Thyroid gland (tissue), 4 donors: ENCODE measurements at regions not wholly inside any gene's neighbourhood (a gene's known extent, or its start where the extent isn't known, plus 50 kb on each side); places are given as distances from the start of the nearest gene placed in this dataset.

Experiments
- POLR2A ChIP-seq, 2 donors: fragments of 450-650 bp; IDR thresholded peaks; one replicate each; pipeline ENCODE4 v1.6.1; 2017; ENCODE audit warnings: antibody characterized with exemption in 2 of 2, mild to moderate bottlenecking in 2 of 2, moderate library complexity in 1 of 2
- TF ChIP-seq, protein P1 (sequence below), 6 experiments: fragments of 200-600 bp in 3 of 6; fragments of 450-650 bp in 3 of 6; sonication (generic) in 3 of 6; IDR thresholded peaks; one replicate each; pipeline ENCODE4 v1.5.1; 2016 to 2019; ENCODE audit warnings: antibody characterized with exemption in 6 of 6, mild to moderate bottlenecking in 2 of 6, inconsistent platforms in 1 of 6, moderate library complexity in 1 of 6

DNA sequence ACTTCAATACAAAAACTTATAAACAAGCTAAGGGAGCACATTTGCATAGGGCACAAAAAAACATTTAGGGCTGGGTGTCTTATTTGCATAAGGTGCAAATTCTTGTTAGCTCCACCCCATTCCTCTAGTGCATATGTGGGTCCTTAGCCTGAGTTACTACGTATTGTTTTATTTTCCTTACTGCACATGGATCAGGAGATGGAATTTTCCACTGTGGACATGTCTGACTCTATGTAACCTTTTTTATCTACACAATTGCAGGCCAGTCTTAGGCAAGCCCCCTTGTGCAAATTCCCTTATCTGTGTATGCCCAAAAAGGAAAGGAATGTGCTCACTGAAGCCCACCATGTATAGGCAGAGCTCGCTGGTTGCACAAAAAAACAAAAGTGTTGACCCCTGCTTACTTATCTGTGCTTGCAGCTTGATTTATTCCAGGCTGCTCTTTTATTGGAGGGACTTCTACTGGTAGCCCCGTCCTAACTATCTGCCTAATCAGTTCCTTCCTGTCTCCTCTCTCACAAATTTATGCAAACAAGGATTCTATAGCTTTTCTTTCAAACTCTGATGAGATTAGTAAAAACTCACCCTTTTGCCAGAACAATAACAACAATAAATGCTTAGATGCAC lies 359.0 kb upstream of the MAGEB16 start:
- TF ChIP-seq, protein P1, sequence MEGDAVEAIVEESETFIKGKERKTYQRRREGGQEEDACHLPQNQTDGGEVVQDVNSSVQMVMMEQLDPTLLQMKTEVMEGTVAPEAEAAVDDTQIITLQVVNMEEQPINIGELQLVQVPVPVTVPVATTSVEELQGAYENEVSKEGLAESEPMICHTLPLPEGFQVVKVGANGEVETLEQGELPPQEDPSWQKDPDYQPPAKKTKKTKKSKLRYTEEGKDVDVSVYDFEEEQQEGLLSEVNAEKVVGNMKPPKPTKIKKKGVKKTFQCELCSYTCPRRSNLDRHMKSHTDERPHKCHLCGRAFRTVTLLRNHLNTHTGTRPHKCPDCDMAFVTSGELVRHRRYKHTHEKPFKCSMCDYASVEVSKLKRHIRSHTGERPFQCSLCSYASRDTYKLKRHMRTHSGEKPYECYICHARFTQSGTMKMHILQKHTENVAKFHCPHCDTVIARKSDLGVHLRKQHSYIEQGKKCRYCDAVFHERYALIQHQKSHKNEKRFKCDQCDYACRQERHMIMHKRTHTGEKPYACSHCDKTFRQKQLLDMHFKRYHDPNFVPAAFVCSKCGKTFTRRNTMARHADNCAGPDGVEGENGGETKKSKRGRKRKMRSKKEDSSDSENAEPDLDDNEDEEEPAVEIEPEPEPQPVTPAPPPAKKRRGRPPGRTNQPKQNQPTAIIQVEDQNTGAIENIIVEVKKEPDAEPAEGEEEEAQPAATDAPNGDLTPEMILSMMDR (IDR thresholded peaks at IDR 0.05) = no peak
- TF ChIP-seq POLR2A (IDR thresholded peaks at IDR 0.05) = no peak
